HCT116 (cell line): ENCODE measurements at regions not wholly inside any gene's neighbourhood (a gene's known extent, or its start where the extent isn't known, plus 50 kb on each side); places are given as distances from the start of the nearest gene placed in this dataset.

Experiments used
- ATAC-seq: fragments of 200-7000 bp; cut with Tn5 transposase; 2 replicates; pipeline ENCODE4 v1.9.1; 2020; ENCODE audit warnings: mild to moderate bottlenecking, moderate library complexity
- BruUV-seq: library from RNA; stranded (reverse); fragments of 400-500 nt; replicated peaks from 2 replicates; lab custom pipeline; 2021; lab: Mats Ljungman, UMichigan
- CTCF ChIA-PET: fragments of 300-600 bp; sonication (Branson Sonifier 250); formaldehyde crosslinking; loops from one replicate; lab custom pipeline; 2021; ENCODE audit warnings: antibody characterized with exemption; lab: Charles Lee
- POLR2A ChIA-PET: fragments of 300-600, 350-600 bp; sonication (Branson Sonifier 250); formaldehyde crosslinking; loops from one replicate; lab custom pipeline; 2021; ENCODE audit warnings: antibody characterized with exemption; lab: Charles Lee
- RAD21 ChIA-PET, 2 experiments: fragments of 300-600 bp; sonication (Branson Sonifier 250); formaldehyde crosslinking; loops; one replicate each; lab custom pipeline; 2023; ENCODE audit warnings: low total read pairs in 2 of 2; ENCODE audit not compliant: uncharacterized antibody in 2 of 2, unreplicated experiment in 2 of 2, low non-redundant PET in 1 of 2; lab: Charles Lee
- DNase-seq: peaks from one replicate; pipeline ENCODE4 v3.0.0-alpha.2; 2010; ENCODE audit warnings: low read depth, low spot score
- H2AFZ ChIP-seq: fragments of 200-600 bp; shearing (Covaris generic), sonication (generic); 2 replicates; pipeline ENCODE4 v1.6.1; 2017; ENCODE audit warnings: low read depth, mixed run types, mixed read lengths, antibody characterized with exemption, low read length; ENCODE audit not compliant: poor library complexity, severe bottlenecking
- H3K27ac ChIP-seq: 2 replicates; pipeline ENCODE4 v1.5.1; 2012; ENCODE audit warnings: low read depth, low read length
- H3K27me3 ChIP-seq: fragments of 200-600 bp; sonication (generic); 2 replicates; pipeline ENCODE4 v1.6.1; 2016; ENCODE audit warnings: mixed run types, low read length, mixed read lengths; ENCODE audit not compliant: insufficient read depth
- H3K36me3 ChIP-seq, 2 experiments: fragments of 200-500 bp in 1 of 2; fragments of 200-600 bp in 1 of 2; sonication (Bioruptor generic) in 1 of 2; sonication (generic) in 1 of 2; 2 replicates each; pipeline versions ENCODE4 v1.5.1 to v1.6.1; 2014 to 2016; ENCODE audit warnings: low read length in 2 of 2, inconsistent platforms in 1 of 2, mixed read lengths in 1 of 2, mixed run types in 1 of 2; ENCODE audit not compliant: insufficient read depth in 2 of 2, control insufficient read depth in 1 of 2
- H3K4me1 ChIP-seq, 2 experiments: fragments of 200-600 bp in 1 of 2; sonication (generic) in 1 of 2; 2 replicates each; pipeline versions ENCODE4 v1.5.1 to v1.6.1; 2012 to 2017; ENCODE audit warnings: low read length in 2 of 2, inconsistent platforms in 1 of 2, mild to moderate bottlenecking in 1 of 2, mixed read lengths in 1 of 2, mixed run types in 1 of 2, moderate library complexity in 1 of 2; ENCODE audit not compliant: insufficient read depth in 2 of 2, control insufficient read depth in 1 of 2
- H3K4me2 ChIP-seq: fragments of 200-600 bp; sonication (generic); 2 replicates; pipeline ENCODE4 v1.6.1; 2017; ENCODE audit warnings: mixed run types, low read length, mixed read lengths
- H3K4me3 ChIP-seq, 2 experiments: fragments of 200-600 bp in 1 of 2; sonication (generic) in 1 of 2; replicated peaks in 1 of 2; 2 replicates each; pipeline ENCODE4 v1.5.1; 2011 to 2016; ENCODE audit warnings: low read length in 2 of 2, control low read depth in 1 of 2, low read depth in 1 of 2, mild to moderate bottlenecking in 1 of 2, mixed read lengths in 1 of 2, mixed run types in 1 of 2
- H3K79me2 ChIP-seq: fragments of 200-600 bp; sonication (generic); 2 replicates; pipeline ENCODE4 v1.6.1; 2017; ENCODE audit warnings: mild to moderate bottlenecking, mixed run types, low read length, moderate library complexity, mixed read lengths; ENCODE audit not compliant: insufficient read depth
- H3K9ac ChIP-seq: fragments of 200-600 bp; sonication (generic); 2 replicates; pipeline ENCODE4 v1.6.1; 2016; ENCODE audit warnings: low read length, mixed read lengths
- H3K9me2 ChIP-seq: fragments of 200-600 bp; sonication (generic), shearing (Covaris generic); 2 replicates; pipeline ENCODE4 v1.6.1; 2017; ENCODE audit warnings: mixed run types, mild to moderate bottlenecking, moderate library complexity; ENCODE audit not compliant: insufficient read depth
- H3K9me3 ChIP-seq, 2 experiments: fragments of 200-500 bp in 1 of 2; fragments of 200-600 bp in 1 of 2; sonication (Bioruptor generic) in 1 of 2; sonication (generic) in 1 of 2; 2 replicates each; pipeline ENCODE4 v1.6.1; 2014 to 2017; ENCODE audit warnings: low read length in 2 of 2, mixed read lengths in 2 of 2, inconsistent platforms in 1 of 2, low read depth in 1 of 2, mild to moderate bottlenecking in 1 of 2, mixed run types in 1 of 2, moderate library complexity in 1 of 2; ENCODE audit not compliant: control insufficient read depth in 1 of 2, insufficient read depth in 1 of 2
- H4K20me1 ChIP-seq: fragments of 200-600 bp; sonication (generic), shearing (Covaris generic); 2 replicates; pipeline ENCODE4 v1.6.1; 2017; ENCODE audit warnings: mixed run types, mild to moderate bottlenecking, moderate library complexity; ENCODE audit not compliant: insufficient read depth
- CBX3 ChIP-seq: IDR thresholded peaks from 2 replicates; pipeline ENCODE4 v1.6.1; 2012; ENCODE audit warnings: low read depth
- CEBPB ChIP-seq: IDR thresholded peaks from 2 replicates; pipeline ENCODE4 v1.6.1; 2012; ENCODE audit warnings: low read depth
- EGR1 ChIP-seq: IDR thresholded peaks from 2 replicates; pipeline ENCODE4 v1.6.1; 2012; ENCODE audit warnings: low read depth
- ELF1 ChIP-seq: IDR thresholded peaks from 2 replicates; pipeline ENCODE4 v1.6.1; 2012; ENCODE audit warnings: low read depth, borderline replicate concordance
- EZH2 ChIP-seq: fragments of 200-600 bp; sonication (generic); IDR thresholded peaks from 2 replicates; pipeline ENCODE4 v1.6.1; 2017; ENCODE audit warnings: antibody characterized with exemption, mixed run types
- EZH2phosphoT487 ChIP-seq: fragments of 200-600 bp; IDR thresholded peaks from 2 replicates; pipeline ENCODE4 v1.6.1; 2018; ENCODE audit warnings: antibody characterized with exemption, borderline replicate concordance
- FOSL1 ChIP-seq: IDR thresholded peaks from 2 replicates; pipeline ENCODE4 v1.6.1; 2012; ENCODE audit warnings: low read depth
- JUND ChIP-seq: IDR thresholded peaks from 2 replicates; pipeline ENCODE4 v1.6.1; 2012
- POLR2AphosphoS5 ChIP-seq: IDR thresholded peaks from 2 replicates; pipeline ENCODE4 v1.6.1; 2011; ENCODE audit warnings: mild to moderate bottlenecking, low read depth, low read length, moderate library complexity
- RAD21 ChIP-seq: IDR thresholded peaks from 2 replicates; pipeline ENCODE4 v1.6.1; 2012; ENCODE audit warnings: low read depth, mild to moderate bottlenecking
- SP1 ChIP-seq: IDR thresholded peaks from 2 replicates; pipeline ENCODE4 v1.6.1; 2012; ENCODE audit warnings: low read depth
- SRF ChIP-seq: IDR thresholded peaks from 2 replicates; pipeline ENCODE4 v1.6.1; 2012; ENCODE audit warnings: low read depth
- TCF7L2 ChIP-seq: IDR thresholded peaks from 2 replicates; pipeline ENCODE4 v1.7.0; 2011; ENCODE audit warnings: borderline replicate concordance, inconsistent platforms; ENCODE audit not compliant: insufficient read depth, insufficient read length; ENCODE audit errors: extremely low read depth
- YY1 ChIP-seq: IDR thresholded peaks from 2 replicates; pipeline ENCODE4 v1.6.1; 2011; ENCODE audit warnings: low read length, low read depth, moderate library complexity, mild to moderate bottlenecking; ENCODE audit not compliant: insufficient replicate concordance; ENCODE audit errors: extremely low read depth
- ZFX ChIP-seq: fragments of 450-650 bp; IDR thresholded peaks from 2 replicates; pipeline ENCODE4 v1.6.1; 2017
- ZNF274 ChIP-seq: fragments of 200-500 bp; sonication (Bioruptor generic); IDR thresholded peaks from 2 replicates; pipeline ENCODE4 v1.6.1; 2014; ENCODE audit warnings: mild to moderate bottlenecking, low read depth, low read length, inconsistent platforms
- intact Hi-C: fragments of 100-400 bp; cut with micrococcal nuclease; formaldehyde crosslinking; loops from 2 replicates; pipeline ENCODE4 v1.10.0; 2022
- TF ChIP-seq, protein P1 (sequence below): IDR thresholded peaks from 2 replicates; pipeline ENCODE4 v1.6.1; 2012; ENCODE audit warnings: low read depth
- TF ChIP-seq, protein P2 (sequence below), 3 experiments: fragments of 200-600 bp in 1 of 3; sonication (generic) in 1 of 3; IDR thresholded peaks in 2 of 3; conservative IDR thresholded peaks in 1 of 3; 2 replicates each; pipeline ENCODE4 v1.5.1; 2012 to 2017; ENCODE audit warnings: low read depth in 2 of 3, low read length in 2 of 3, antibody characterized with exemption in 1 of 3, borderline replicate concordance in 1 of 3, control low read depth in 1 of 3, mild to moderate bottlenecking in 1 of 3, mixed read lengths in 1 of 3, mixed run types in 1 of 3, moderate library complexity in 1 of 3; ENCODE audit not compliant: insufficient read depth in 1 of 3
- TF ChIP-seq, protein P3 (sequence below): IDR thresholded peaks from 2 replicates; pipeline ENCODE4 v1.6.1; 2012
- TF ChIP-seq, protein P4 (sequence below): IDR thresholded peaks from 2 replicates; pipeline ENCODE4 v1.6.1; 2011; ENCODE audit warnings: mild to moderate bottlenecking, low read length, moderate library complexity; ENCODE audit not compliant: insufficient replicate concordance; ENCODE audit errors: extremely low read depth

DNA sequence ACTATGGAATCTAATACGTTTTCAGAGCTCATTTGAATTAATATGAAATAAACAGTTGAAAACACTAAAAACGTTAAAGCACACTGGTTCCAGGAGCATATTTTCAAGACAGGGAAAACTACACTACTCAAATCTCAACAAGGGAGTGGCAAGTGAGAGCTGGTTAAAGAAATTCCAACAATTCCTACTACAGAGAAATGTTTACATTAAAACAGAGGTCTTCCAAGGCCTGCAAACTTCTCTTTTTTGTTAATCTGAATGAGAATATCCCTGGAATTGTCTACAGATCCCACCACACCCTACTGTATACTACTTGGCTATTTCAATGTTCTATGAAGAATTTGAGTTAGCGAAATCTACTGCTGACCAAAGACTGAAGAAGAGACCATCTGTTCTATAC lies 231.5 kb downstream of the ZEB2 start:
- Histone ChIP-seq H3K9me2 (no peaks in the 10 kb centered on the region), H3K4me1 (no peaks in the 10 kb centered on the region), H3K4me2 (no peak overlapping the region), H3K27ac (no peak overlapping the region), H3K36me3 (no peaks in the 10 kb centered on the region), H3K27me3 (no peaks in the 10 kb centered on the region), H4K20me1 (no peaks in the 10 kb centered on the region), H2AFZ (no peak overlapping the region), H3K4me3 (no peak overlapping the region), H3K79me2 (no peaks in the 10 kb centered on the region), H3K9me3 (no peaks in the 10 kb centered on the region), H3K9ac (no peak overlapping the region)
- DNase-seq (no peak), ATAC-seq (no peak)
- BruUV-seq: no TSS peak
- TF ChIP-seq, protein P1, sequence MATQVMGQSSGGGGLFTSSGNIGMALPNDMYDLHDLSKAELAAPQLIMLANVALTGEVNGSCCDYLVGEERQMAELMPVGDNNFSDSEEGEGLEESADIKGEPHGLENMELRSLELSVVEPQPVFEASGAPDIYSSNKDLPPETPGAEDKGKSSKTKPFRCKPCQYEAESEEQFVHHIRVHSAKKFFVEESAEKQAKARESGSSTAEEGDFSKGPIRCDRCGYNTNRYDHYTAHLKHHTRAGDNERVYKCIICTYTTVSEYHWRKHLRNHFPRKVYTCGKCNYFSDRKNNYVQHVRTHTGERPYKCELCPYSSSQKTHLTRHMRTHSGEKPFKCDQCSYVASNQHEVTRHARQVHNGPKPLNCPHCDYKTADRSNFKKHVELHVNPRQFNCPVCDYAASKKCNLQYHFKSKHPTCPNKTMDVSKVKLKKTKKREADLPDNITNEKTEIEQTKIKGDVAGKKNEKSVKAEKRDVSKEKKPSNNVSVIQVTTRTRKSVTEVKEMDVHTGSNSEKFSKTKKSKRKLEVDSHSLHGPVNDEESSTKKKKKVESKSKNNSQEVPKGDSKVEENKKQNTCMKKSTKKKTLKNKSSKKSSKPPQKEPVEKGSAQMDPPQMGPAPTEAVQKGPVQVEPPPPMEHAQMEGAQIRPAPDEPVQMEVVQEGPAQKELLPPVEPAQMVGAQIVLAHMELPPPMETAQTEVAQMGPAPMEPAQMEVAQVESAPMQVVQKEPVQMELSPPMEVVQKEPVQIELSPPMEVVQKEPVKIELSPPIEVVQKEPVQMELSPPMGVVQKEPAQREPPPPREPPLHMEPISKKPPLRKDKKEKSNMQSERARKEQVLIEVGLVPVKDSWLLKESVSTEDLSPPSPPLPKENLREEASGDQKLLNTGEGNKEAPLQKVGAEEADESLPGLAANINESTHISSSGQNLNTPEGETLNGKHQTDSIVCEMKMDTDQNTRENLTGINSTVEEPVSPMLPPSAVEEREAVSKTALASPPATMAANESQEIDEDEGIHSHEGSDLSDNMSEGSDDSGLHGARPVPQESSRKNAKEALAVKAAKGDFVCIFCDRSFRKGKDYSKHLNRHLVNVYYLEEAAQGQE: no peak
- TF ChIP-seq, protein P2, sequence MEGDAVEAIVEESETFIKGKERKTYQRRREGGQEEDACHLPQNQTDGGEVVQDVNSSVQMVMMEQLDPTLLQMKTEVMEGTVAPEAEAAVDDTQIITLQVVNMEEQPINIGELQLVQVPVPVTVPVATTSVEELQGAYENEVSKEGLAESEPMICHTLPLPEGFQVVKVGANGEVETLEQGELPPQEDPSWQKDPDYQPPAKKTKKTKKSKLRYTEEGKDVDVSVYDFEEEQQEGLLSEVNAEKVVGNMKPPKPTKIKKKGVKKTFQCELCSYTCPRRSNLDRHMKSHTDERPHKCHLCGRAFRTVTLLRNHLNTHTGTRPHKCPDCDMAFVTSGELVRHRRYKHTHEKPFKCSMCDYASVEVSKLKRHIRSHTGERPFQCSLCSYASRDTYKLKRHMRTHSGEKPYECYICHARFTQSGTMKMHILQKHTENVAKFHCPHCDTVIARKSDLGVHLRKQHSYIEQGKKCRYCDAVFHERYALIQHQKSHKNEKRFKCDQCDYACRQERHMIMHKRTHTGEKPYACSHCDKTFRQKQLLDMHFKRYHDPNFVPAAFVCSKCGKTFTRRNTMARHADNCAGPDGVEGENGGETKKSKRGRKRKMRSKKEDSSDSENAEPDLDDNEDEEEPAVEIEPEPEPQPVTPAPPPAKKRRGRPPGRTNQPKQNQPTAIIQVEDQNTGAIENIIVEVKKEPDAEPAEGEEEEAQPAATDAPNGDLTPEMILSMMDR (IDR thresholded peaks at IDR 0.05 in 2 of 3, conservative IDR thresholded peaks at IDR 0.05 in 1 of 3; ENCODE audit: borderline replicate concordance in 1 of 3, insufficient read depth in 1 of 3, low read depth in 2 of 3, low read length in 2 of 3): no peak
- no peak for TF ChIP-seq FOSL1
- TF ChIP-seq, protein P3, sequence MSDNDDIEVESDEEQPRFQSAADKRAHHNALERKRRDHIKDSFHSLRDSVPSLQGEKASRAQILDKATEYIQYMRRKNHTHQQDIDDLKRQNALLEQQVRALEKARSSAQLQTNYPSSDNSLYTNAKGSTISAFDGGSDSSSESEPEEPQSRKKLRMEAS: no peak
- no peak for TF ChIP-seq SP1
- no peak for TF ChIP-seq POLR2AphosphoS5
- TF ChIP-seq ZNF274: no peak
- no peak for TF ChIP-seq RAD21
- no peak for TF ChIP-seq ELF1
- no peak for TF ChIP-seq TCF7L2
- TF ChIP-seq YY1: no peak
- TF ChIP-seq EZH2phosphoT487: no peak
- TF ChIP-seq ZFX: no peak
- no peak for TF ChIP-seq CEBPB
- no peak for TF ChIP-seq SRF
- no peak for TF ChIP-seq CBX3
- no peak for TF ChIP-seq EZH2
- no peak for TF ChIP-seq JUND
- TF ChIP-seq, protein P4, sequence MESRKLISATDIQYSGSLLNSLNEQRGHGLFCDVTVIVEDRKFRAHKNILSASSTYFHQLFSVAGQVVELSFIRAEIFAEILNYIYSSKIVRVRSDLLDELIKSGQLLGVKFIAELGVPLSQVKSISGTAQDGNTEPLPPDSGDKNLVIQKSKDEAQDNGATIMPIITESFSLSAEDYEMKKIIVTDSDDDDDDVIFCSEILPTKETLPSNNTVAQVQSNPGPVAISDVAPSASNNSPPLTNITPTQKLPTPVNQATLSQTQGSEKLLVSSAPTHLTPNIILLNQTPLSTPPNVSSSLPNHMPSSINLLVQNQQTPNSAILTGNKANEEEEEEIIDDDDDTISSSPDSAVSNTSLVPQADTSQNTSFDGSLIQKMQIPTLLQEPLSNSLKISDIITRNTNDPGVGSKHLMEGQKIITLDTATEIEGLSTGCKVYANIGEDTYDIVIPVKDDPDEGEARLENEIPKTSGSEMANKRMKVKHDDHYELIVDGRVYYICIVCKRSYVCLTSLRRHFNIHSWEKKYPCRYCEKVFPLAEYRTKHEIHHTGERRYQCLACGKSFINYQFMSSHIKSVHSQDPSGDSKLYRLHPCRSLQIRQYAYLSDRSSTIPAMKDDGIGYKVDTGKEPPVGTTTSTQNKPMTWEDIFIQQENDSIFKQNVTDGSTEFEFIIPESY: no peak
- no peak for TF ChIP-seq EGR1
- RAD21 ChIA-PET: no interaction called here
- intact Hi-C loops: no loop called here
- CTCF ChIA-PET: no interaction called here
- POLR2A ChIA-PET: no interaction called here
